ENCODE measurements at regions not wholly inside any gene's neighbourhood (a gene's known extent, or its start where the extent isn't known, plus 50 kb on each side); places are given as distances from the start of the nearest gene placed in this dataset.
"Not testable (repeated sequence)": the region's sequence is repeated elsewhere in the genome, so short reads cannot be mapped to it uniquely, and the experiment has no call there.

- not testable (repeated sequence) for DNase-seq
Observed at GRCh38 chr13:89406096-89406495, 1734.9 kb downstream of the SLITRK5 start.

- no peak for DNase-seq
Observed at GRCh38 chr13:89407357-89407756, 1736.2 kb downstream of the SLITRK5 start.

- no peak for DNase-seq
Observed at GRCh38 chr13:89432997-89433396, 1761.8 kb downstream of the SLITRK5 start.

GRCh38 chr13:89434624-89435023, 1763.5 kb downstream of the SLITRK5 start:
- not testable (repeated sequence) for DNase-seq

- DNase-seq, result no peak
Observed at GRCh38 chr13:89454681-89455080, 1783.5 kb downstream of the SLITRK5 start.

GRCh38 chr13:89455225-89455624, 1784.1 kb downstream of the SLITRK5 start:
- no peak for DNase-seq

- no peak for DNase-seq
Observed at GRCh38 chr13:89455741-89456140, 1784.6 kb downstream of the SLITRK5 start.

GRCh38 chr13:89457977-89458376, 1786.8 kb downstream of the SLITRK5 start:
- DNase-seq, result no peak

GRCh38 chr13:89458456-89458855, 1787.3 kb downstream of the SLITRK5 start:
- no peak for DNase-seq

GRCh38 chr13:89460895-89461294, 1789.7 kb downstream of the SLITRK5 start:
- DNase-seq, result not testable (repeated sequence)

- DNase-seq, result no peak
Observed at GRCh38 chr13:89465366-89465765, 1794.2 kb downstream of the SLITRK5 start.

- no peak for DNase-seq
Observed at GRCh38 chr13:89468081-89468480, 1796.9 kb downstream of the SLITRK5 start.

- DNase-seq, result no peak
Observed at GRCh38 chr13:89470901-89471300, 1799.7 kb downstream of the SLITRK5 start.

GRCh38 chr13:89474432-89474831, 1803.3 kb downstream of the SLITRK5 start:
- DNase-seq, result no peak

- no peak for DNase-seq
Observed at GRCh38 chr13:89486065-89486464, 1814.9 kb downstream of the SLITRK5 start.

GRCh38 chr13:89486709-89487108, 1815.5 kb downstream of the SLITRK5 start:
- no peak for DNase-seq

- no peak for DNase-seq
Observed at GRCh38 chr13:89490661-89491060, 1819.5 kb downstream of the SLITRK5 start.

GRCh38 chr13:89496478-89496877, 1825.3 kb downstream of the SLITRK5 start:
- DNase-seq, result no peak

- no peak for DNase-seq
Observed at GRCh38 chr13:89497658-89498057, 1826.5 kb downstream of the SLITRK5 start.

GRCh38 chr13:89502286-89502685, 1831.1 kb downstream of the SLITRK5 start:
- no peak for DNase-seq

- no peak for DNase-seq
Observed at GRCh38 chr13:89514534-89515312, 1832.8 kb upstream of the MIR17HG start.

GRCh38 chr13:89515948-89516347, 1831.5 kb upstream of the MIR17HG start:
- no peak for DNase-seq

- no peak for DNase-seq
Observed at GRCh38 chr13:89518289-89519077, 1829.0 kb upstream of the MIR17HG start.

GRCh38 chr13:89520468-89520867, 1827.0 kb upstream of the MIR17HG start:
- no peak for DNase-seq

Data from activated T-cell treated with anti-CD3 and anti-CD28 coated beads for 4 hours (primary cell).